T-helper 2 cell treated with Interferon-gamma antibody and Interleukin-4, amounts not matched to agents 5 μg/mL and 100 μg/mL, for 36 hours (primary cell): ENCODE measurements at regions not wholly inside any gene's neighbourhood (a gene's known extent, or its start where the extent isn't known, plus 50 kb on each side); places are given as distances from the start of the nearest gene placed in this dataset.
"Not testable (repeated sequence)": the region's sequence is repeated elsewhere in the genome, so short reads cannot be mapped to it uniquely, and the experiment has no call there.

Experiments used
- DNase-seq: peaks from one replicate; pipeline ENCODE4 v3.0.0; 2021; ENCODE audit warnings: low spot score
- H3K27ac Mint-ChIP-seq: one replicate; pipeline ENCODE4 v1.8.0; 2021; ENCODE audit warnings: mild to moderate bottlenecking, mixed read lengths
- H3K27me3 Mint-ChIP-seq: one replicate; pipeline ENCODE4 v1.8.0; 2021; ENCODE audit warnings: low read depth, mixed read lengths
- H3K36me3 Mint-ChIP-seq: one replicate; pipeline ENCODE4 v1.8.0; 2021; ENCODE audit warnings: low read depth, mixed read lengths
- H3K4me1 Mint-ChIP-seq: one replicate; pipeline ENCODE4 v1.8.0; 2021; ENCODE audit warnings: low read depth, mixed read lengths
- H3K4me3 Mint-ChIP-seq: one replicate; pipeline ENCODE4 v1.8.0; 2022; ENCODE audit warnings: mild to moderate bottlenecking, moderate library complexity, mixed read lengths
- H3K9me3 Mint-ChIP-seq: one replicate; pipeline ENCODE4 v1.8.0; 2021; ENCODE audit warnings: mixed read lengths

DNA sequence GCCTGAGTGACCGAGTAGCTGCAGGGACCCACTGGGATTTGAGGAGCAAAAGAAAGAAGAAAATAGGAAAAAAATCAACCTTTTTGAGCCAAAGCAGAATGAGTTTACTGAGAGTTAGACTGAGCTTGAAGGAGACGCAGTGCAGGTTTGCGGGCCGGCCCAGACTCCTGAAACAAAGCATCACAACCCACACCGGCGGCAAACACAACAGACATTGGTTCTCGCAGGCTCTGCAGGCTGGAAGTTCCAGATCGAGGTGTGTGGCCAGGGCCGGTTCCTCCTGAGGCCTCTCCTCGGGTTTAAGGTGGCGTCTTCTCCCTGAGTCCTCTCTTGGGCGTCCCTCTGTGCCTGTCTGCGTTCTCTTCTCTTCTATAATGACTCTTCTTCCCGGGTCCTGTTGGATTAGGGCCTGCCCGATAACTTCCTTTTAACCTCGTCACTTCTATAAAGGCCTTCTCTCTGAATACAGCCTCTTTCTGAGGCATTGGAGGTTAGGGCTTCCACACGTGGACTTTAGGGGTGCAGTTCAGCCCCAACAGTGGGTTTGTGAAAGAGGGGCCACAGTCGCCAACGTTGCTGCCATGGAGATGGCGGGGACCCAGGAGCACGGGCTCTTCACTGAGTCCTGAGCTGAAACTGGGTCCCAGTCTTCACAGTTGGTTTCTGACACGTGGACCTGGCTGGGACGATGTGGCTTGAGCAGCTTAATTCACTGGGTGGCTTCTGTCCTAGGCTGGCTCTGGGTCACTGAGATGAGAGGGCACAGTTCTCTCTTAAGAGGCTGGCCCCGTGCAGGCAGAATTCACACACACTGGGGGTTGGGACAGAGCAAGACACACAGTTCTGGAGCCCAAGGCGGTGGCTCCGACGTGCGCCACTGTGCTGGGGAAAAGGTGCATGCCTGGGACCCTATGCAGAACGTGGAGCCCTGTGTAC, 1047.7 kb downstream of the BRD1 start:
- Mint-ChIP-seq H3K36me3 (no peaks in the 10 kb centered on the region), H3K4me1 (no peaks in the 10 kb centered on the region), H3K4me3 (no peak overlapping the region), H3K27ac (no peak overlapping the region), H3K9me3 (peaks cover 12% of the 10 kb centered on the region), H3K27me3 (no peaks in the 10 kb centered on the region)
- no peak for DNase-seq

DNA sequence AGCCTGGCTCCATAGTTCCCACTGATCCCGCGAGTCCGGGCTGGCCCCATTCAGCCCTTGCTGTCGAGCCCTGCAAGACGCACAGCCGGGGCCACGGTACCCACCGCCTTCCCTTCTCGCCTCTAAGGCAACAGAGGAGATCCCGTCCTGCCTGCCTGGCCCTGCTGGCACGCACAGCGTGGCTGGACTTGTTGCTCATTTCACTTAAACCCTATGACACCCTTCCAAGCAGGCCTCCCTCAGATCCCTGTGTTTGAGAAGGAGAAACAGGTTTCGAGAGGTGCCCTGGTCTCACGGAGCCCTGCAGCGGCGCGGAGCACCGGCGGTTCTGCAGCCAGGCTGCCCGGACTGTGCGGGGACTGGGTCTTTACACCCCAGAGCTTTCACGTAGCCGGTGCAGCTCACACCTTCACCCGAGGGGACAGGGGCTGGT, 1048.4 kb downstream of the BRD1 start:
- Mint-ChIP-seq H3K4me1 (no peaks in the 10 kb centered on the region), H3K4me3 (no peak overlapping the region), H3K27ac (no peak overlapping the region), H3K9me3 (peaks cover 12% of the 10 kb centered on the region), H3K27me3 (no peaks in the 10 kb centered on the region), H3K36me3 (no peaks in the 10 kb centered on the region)
- DNase-seq, result no peak

- no peak for DNase-seq
- H3K27me3 Mint-ChIP-seq, result no peaks in the 10 kb centered on the region
- H3K4me3 Mint-ChIP-seq, result no peak overlapping the region
- H3K4me1 Mint-ChIP-seq, result no peaks in the 10 kb centered on the region
- no peaks in the 10 kb centered on the region for H3K36me3 Mint-ChIP-seq
- H3K27ac Mint-ChIP-seq, result no peak overlapping the region
- H3K9me3 Mint-ChIP-seq, result peaks cover 12% of the 10 kb centered on the region
These were observed 1049.1 kb downstream of the BRD1 start for GRCh38 chr22:48778308-48779195.

DNA sequence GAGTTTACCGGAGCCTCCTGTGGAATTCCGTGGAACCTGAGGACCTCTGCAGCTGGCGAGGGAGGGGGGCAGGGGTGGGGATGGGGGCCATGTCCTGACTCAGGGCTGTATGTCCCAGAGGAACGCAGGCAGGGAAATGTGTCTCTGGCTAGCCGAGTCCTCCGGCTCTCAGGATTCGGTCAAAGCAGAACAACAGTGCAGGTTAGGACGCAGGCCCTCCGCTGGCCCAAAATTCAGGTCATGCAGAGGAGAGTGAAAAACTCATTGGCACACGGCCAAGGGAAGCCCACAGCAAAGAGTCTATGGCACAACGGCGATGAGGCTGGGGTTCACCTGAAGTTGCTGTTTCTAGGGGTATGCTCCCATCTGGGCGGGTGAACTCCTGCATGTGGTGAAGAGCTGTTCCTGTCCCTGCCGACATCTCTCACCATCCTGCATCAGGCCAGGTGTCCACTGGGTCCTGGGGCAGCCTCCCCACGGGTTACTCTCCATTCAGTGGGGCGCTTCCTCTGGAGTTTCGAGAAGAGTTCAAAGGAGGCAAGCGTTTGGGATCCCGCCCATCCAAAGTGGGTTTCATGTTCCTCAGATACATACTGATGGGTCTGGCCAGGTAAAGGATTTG, 1055.3 kb downstream of the BRD1 start:
- H3K4me1 Mint-ChIP-seq, result no peaks in the 10 kb centered on the region
- H3K27ac Mint-ChIP-seq, result no peak overlapping the region
- H3K27me3 Mint-ChIP-seq, result no peaks in the 10 kb centered on the region
- DNase-seq, result no peak
- no peak overlapping the region for H3K4me3 Mint-ChIP-seq
- peaks cover 11% of the 10 kb centered on the region for H3K9me3 Mint-ChIP-seq
- H3K36me3 Mint-ChIP-seq, result no peaks in the 10 kb centered on the region

DNA sequence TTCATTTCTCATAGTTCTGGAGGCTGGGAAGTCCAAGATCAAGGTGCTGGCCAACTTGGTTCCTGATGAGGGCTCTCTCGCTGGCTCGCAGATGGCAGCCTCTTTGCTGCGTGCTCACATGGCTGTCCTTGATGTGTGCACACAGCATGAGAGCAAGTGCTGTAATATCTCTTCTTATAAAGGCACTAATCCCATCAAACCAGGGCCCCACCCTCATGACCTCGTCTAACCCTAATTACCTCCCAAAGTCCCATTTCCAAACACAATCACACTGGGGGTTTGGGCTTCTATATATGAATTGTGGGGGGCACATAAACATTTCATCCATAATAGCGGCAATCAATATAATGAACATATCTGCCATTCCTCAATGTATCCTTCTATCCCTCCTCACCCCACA, 1062.1 kb downstream of the BRD1 start:
- H3K36me3 Mint-ChIP-seq, result no peaks in the 10 kb centered on the region
- no peak overlapping the region for H3K4me3 Mint-ChIP-seq
- no peaks in the 10 kb centered on the region for H3K27me3 Mint-ChIP-seq
- H3K9me3 Mint-ChIP-seq, result no peaks in the 10 kb centered on the region
- H3K27ac Mint-ChIP-seq, result no peak overlapping the region
- no peak for DNase-seq
- no peaks in the 10 kb centered on the region for H3K4me1 Mint-ChIP-seq

GRCh38 chr22:48761546-48761945, 1066.1 kb downstream of the BRD1 start:
- H3K4me3 Mint-ChIP-seq, result no peak overlapping the region
- no peaks in the 10 kb centered on the region for H3K27me3 Mint-ChIP-seq
- no peak overlapping the region for H3K27ac Mint-ChIP-seq

DNA sequence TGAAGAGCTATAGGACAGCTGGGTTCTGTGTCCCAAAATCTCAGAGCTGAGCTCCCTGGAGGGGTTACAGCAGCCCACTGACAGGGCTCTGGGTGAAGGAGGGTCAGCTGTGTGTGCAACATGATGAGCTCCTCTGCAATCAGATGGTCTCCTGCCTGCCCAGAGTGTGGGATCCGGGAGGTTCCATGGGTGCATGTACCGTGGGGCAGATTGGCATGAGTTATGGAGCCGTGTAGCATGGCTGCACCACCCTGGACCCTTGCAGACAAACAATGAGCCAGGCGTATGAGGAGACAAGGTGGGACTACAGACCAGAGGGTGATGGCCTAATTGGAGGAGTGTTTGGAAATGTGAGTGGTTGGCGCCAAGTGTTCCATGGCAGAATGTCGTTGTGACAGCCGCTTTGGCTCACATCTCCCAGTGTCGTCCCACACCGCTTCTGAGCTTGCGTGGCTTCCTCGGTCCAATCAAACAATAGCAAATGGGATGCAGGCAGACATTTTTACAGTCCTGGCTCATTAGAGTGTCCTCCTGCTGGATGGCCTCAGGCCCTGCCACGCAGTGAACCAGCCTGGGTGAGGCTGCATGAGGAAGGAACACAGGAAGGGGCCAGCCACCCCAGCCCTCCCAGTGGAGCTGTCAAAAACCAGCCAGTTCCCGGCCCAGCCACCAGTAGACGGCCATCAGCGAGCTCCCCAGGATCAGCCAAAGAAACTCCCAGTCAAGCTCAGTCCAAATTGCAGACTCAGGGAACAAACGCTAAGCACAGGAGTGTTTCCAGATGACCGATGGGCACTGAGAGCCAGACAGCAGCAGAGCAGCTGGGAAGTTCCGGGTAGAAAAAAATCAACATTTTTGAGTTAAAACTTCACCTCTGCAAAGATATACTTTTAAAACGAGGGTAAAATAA, 1066.9 kb downstream of the BRD1 start:
- Mint-ChIP-seq H3K27me3 (no peaks in the 10 kb centered on the region), H3K27ac (no peak overlapping the region), H3K9me3 (no peaks in the 10 kb centered on the region), H3K4me3 (no peak overlapping the region), H3K36me3 (no peaks in the 10 kb centered on the region), H3K4me1 (no peaks in the 10 kb centered on the region)
- DNase-seq, result no peak

More at GRCh38 chr22:48761546-48761945, 1066.1 kb downstream of the BRD1 start:
- Mint-ChIP-seq H3K36me3 (no peaks in the 10 kb centered on the region), H3K9me3 (no peaks in the 10 kb centered on the region), H3K4me1 (no peaks in the 10 kb centered on the region)
- DNase-seq, result no peak

DNA sequence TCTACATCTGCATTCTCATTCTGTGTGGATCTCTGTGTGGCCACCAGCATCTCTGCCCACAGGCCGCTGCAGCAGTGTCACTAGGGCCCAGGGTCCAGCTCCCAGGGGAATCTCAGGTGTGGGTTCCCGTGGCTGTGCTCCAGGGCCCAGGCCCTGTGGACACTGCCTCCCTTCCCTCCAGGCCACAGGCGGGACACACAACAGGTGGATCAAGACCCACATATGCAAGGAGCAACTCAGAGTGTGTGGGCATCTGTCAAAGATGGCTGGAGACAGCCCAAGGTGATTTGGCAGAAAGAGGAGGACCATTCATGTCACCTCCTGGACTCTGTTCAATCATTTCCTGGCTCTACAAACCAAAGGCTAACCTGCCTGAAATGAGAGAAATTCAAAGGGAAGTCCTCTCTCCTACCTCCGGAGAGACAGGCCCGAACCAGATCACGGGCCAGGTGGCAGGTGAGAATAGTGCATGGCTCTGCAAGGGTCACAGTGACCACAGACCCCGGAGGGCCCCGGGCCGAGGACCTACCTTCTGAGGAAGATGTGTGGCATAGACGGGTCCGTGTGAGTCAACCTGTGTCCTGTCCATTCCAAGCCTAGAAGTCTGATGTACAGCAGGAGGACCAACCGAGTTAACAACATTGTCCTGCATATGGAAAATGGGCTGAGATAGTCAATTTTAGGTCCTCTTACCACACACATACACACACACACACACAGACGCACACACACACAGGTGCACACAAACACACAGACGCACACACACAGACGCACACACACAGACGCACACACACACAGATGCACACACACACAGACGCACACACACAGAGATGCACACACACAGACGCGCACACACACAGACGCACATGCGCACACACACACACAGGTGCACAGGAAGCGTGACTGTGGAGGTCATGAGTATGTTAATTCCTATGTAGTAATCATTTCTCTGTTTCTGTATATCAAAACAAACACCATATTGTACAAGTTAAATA, 1068.5 kb downstream of the BRD1 start:
- no peak overlapping the region for H3K27ac Mint-ChIP-seq
- DNase-seq, result no peak

GRCh38 chr22:48757985-48758561, 1069.6 kb downstream of the BRD1 start:
- H3K27me3 Mint-ChIP-seq, result no peaks in the 10 kb centered on the region
- no peak overlapping the region for H3K4me3 Mint-ChIP-seq
- DNase-seq, result no peak
- H3K9me3 Mint-ChIP-seq, result no peaks in the 10 kb centered on the region
- no peaks in the 10 kb centered on the region for H3K4me1 Mint-ChIP-seq
- no peaks in the 10 kb centered on the region for H3K36me3 Mint-ChIP-seq
- no peak overlapping the region for H3K27ac Mint-ChIP-seq

More for the DNA sequence above, 1068.5 kb downstream of the BRD1 start:
- Mint-ChIP-seq H3K4me3 (no peak overlapping the region), H3K4me1 (no peaks in the 10 kb centered on the region), H3K36me3 (no peaks in the 10 kb centered on the region), H3K27me3 (no peaks in the 10 kb centered on the region), H3K9me3 (no peaks in the 10 kb centered on the region)

DNA sequence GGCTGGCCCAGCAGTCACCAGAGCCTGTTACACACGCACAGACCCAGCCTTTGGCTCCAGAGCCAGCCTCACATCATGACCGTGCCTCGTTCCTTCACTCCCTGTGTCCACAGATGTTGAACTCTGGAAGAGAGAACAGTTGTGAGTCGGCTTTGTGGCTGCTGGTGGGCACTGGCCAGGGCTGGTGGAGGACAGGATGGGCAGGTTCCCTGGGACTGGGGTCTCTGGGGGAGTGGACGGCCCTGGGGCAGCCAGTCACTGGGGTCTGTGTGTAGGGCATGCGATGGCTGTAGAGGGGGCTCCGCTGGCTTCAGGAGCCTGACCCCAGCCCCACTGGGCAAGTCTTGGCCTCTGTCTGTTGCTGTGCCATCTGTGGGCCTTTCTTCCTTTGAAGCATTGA, 1070.1 kb downstream of the BRD1 start:
- Mint-ChIP-seq H3K36me3 (no peaks in the 10 kb centered on the region), H3K4me3 (no peak overlapping the region), H3K27ac (no peak overlapping the region), H3K9me3 (no peaks in the 10 kb centered on the region), H3K4me1 (no peaks in the 10 kb centered on the region), H3K27me3 (no peaks in the 10 kb centered on the region)
- DNase-seq, result no peak

- not testable (repeated sequence) for H3K4me3 Mint-ChIP-seq, H3K4me1 Mint-ChIP-seq, H3K36me3 Mint-ChIP-seq, H3K27me3 Mint-ChIP-seq, H3K9me3 Mint-ChIP-seq, H3K27ac Mint-ChIP-seq, DNase-seq
These were observed 1070.5 kb downstream of the BRD1 start for GRCh38 chr22:48757135-48757534.
